OCI-LY1 (cell line): ENCODE measurements at regions not wholly inside any gene's neighbourhood (a gene's known extent, or its start where the extent isn't known, plus 50 kb on each side); places are given as distances from the start of the nearest gene placed in this dataset.
"Not testable (repeated sequence)": the region's sequence is repeated elsewhere in the genome, so short reads cannot be mapped to it uniquely, and the experiment has no call there.

Source experiments
- EZH2 ChIP-seq: fragments of 200-600 bp; sonication (generic), shearing (Covaris generic); IDR thresholded peaks from 2 replicates; pipeline ENCODE4 v1.8.0; 2017; ENCODE audit warnings: borderline replicate concordance, mixed run types, mild to moderate bottlenecking, antibody characterized with exemption, low read length, moderate library complexity, mixed read lengths
- TF ChIP-seq, protein P1 (sequence below): fragments of 200-600 bp; sonication (generic), shearing (Covaris generic); IDR thresholded peaks from 2 replicates; pipeline ENCODE4 v1.5.1; 2017; ENCODE audit warnings: mild to moderate bottlenecking, antibody characterized with exemption, low read length, moderate library complexity, mixed read lengths

DNA sequence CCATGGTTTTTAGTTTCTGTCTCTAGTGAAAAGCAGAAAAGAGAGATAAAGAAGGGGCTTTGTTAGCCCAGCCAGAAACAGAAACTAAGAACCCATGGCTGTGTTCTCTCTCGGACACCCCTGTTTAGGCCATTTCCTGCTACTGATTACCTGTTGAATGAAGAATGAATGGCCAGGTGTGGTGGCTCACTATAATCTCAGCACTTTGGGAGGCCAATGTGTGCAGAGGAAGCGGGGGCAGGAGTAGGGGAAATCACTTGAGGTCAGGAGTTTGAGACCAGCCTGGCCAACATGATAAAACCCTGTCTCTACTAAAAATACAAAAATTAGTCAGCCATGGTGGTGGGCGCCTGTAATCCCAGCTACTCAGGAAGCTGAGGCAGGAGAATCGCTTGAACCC is 93.8 kb upstream of the MSH6 start:
- TF ChIP-seq, protein P1, sequence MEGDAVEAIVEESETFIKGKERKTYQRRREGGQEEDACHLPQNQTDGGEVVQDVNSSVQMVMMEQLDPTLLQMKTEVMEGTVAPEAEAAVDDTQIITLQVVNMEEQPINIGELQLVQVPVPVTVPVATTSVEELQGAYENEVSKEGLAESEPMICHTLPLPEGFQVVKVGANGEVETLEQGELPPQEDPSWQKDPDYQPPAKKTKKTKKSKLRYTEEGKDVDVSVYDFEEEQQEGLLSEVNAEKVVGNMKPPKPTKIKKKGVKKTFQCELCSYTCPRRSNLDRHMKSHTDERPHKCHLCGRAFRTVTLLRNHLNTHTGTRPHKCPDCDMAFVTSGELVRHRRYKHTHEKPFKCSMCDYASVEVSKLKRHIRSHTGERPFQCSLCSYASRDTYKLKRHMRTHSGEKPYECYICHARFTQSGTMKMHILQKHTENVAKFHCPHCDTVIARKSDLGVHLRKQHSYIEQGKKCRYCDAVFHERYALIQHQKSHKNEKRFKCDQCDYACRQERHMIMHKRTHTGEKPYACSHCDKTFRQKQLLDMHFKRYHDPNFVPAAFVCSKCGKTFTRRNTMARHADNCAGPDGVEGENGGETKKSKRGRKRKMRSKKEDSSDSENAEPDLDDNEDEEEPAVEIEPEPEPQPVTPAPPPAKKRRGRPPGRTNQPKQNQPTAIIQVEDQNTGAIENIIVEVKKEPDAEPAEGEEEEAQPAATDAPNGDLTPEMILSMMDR: not testable (repeated sequence)
- not testable (repeated sequence) for TF ChIP-seq EZH2
